A673 (cell line): ENCODE measurements at regions not wholly inside any gene's neighbourhood (a gene's known extent, or its start where the extent isn't known, plus 50 kb on each side); places are given as distances from the start of the nearest gene placed in this dataset.

Source experiments
- BruUV-seq: library from RNA; stranded (reverse); fragments of 400-500 nt; replicated peaks from 2 replicates; lab custom pipeline; 2021; lab: Mats Ljungman, UMichigan
- CTCF ChIA-PET: fragments of 300-600 bp; sonication (Branson Sonifier 250); formaldehyde crosslinking; loops from one replicate; lab custom pipeline; 2022; ENCODE audit warnings: antibody characterized with exemption; lab: Charles Lee
- POLR2A ChIA-PET: fragments of 300-600 bp; sonication (Branson Sonifier 250); formaldehyde crosslinking; loops from one replicate; lab custom pipeline; 2022; ENCODE audit warnings: antibody characterized with exemption; ENCODE audit not compliant: low non-redundant PET; lab: Charles Lee
- DNase-seq: peaks from one replicate; pipeline ENCODE4 v3.0.0-alpha.2; 2015; ENCODE audit warnings: low spot score
- H3K27ac ChIP-seq: fragments of 200-600 bp; sonication (generic); 2 replicates; pipeline ENCODE4 v1.5.1; 2016; ENCODE audit warnings: mixed run types, low read depth, mild to moderate bottlenecking, mixed read lengths, antibody characterized with exemption, low read length; ENCODE audit not compliant: poor library complexity, severe bottlenecking
- H3K27me3 ChIP-seq: fragments of 200-600 bp; sonication (generic); replicated peaks from 2 replicates; pipeline ENCODE4 v1.6.1; 2017; ENCODE audit warnings: mixed run types, low read depth, mild to moderate bottlenecking, mixed read lengths, antibody characterized with exemption, low read length; ENCODE audit not compliant: insufficient read depth, poor library complexity
- H3K36me3 ChIP-seq: fragments of 200-600 bp; sonication (generic); 2 replicates; pipeline ENCODE4 v1.6.1; 2016; ENCODE audit warnings: mixed run types, mild to moderate bottlenecking, mixed read lengths, antibody characterized with exemption, low read length; ENCODE audit not compliant: insufficient read depth, poor library complexity, severe bottlenecking
- H3K4me1 ChIP-seq: fragments of 200-600 bp; sonication (generic); 2 replicates; pipeline ENCODE4 v1.6.1; 2017; ENCODE audit warnings: mixed run types, mild to moderate bottlenecking, mixed read lengths, antibody characterized with exemption, low read length; ENCODE audit not compliant: insufficient read depth, poor library complexity, severe bottlenecking
- H3K4me3 ChIP-seq: fragments of 200-600 bp; sonication (generic); 2 replicates; pipeline ENCODE4 v1.5.1; 2016; ENCODE audit warnings: low read depth, mixed run types, mild to moderate bottlenecking, mixed read lengths, low read length; ENCODE audit not compliant: poor library complexity, severe bottlenecking
- H3K9me3 ChIP-seq: fragments of 200-600 bp; sonication (generic); 2 replicates; pipeline ENCODE4 v1.6.1; 2016; ENCODE audit warnings: mixed run types, low read depth, mild to moderate bottlenecking, mixed read lengths, antibody characterized with exemption, low read length; ENCODE audit not compliant: poor library complexity, severe bottlenecking
- EZH2 ChIP-seq: fragments of 200-600 bp; sonication (generic); IDR thresholded peaks from 2 replicates; pipeline ENCODE4 v1.6.1; 2017; ENCODE audit warnings: borderline replicate concordance, low read depth, mild to moderate bottlenecking, mixed read lengths, antibody characterized with exemption, low read length; ENCODE audit not compliant: poor library complexity, severe bottlenecking
- intact Hi-C: fragments of 100-400 bp; cut with micrococcal nuclease; formaldehyde crosslinking; loops from one replicate; pipeline ENCODE4 v1.10.0; 2022; ENCODE audit not compliant: unreplicated experiment
- TF ChIP-seq, protein P1 (sequence below): fragments of 300-800, 200-600 bp; sonication (generic); conservative IDR thresholded peaks from 2 replicates; pipeline ENCODE4 v1.5.1; 2017; ENCODE audit warnings: low read depth, mild to moderate bottlenecking, antibody characterized with exemption, low read length, moderate library complexity, mixed read lengths

GRCh38 chr14:82239223-82239622 lies 705.6 kb upstream of the SEL1L start:
- TF ChIP-seq, protein P1, sequence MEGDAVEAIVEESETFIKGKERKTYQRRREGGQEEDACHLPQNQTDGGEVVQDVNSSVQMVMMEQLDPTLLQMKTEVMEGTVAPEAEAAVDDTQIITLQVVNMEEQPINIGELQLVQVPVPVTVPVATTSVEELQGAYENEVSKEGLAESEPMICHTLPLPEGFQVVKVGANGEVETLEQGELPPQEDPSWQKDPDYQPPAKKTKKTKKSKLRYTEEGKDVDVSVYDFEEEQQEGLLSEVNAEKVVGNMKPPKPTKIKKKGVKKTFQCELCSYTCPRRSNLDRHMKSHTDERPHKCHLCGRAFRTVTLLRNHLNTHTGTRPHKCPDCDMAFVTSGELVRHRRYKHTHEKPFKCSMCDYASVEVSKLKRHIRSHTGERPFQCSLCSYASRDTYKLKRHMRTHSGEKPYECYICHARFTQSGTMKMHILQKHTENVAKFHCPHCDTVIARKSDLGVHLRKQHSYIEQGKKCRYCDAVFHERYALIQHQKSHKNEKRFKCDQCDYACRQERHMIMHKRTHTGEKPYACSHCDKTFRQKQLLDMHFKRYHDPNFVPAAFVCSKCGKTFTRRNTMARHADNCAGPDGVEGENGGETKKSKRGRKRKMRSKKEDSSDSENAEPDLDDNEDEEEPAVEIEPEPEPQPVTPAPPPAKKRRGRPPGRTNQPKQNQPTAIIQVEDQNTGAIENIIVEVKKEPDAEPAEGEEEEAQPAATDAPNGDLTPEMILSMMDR, result no peak
- no peak for TF ChIP-seq EZH2
- no peaks in the 10 kb centered on the region for H3K27me3 ChIP-seq
- H3K9me3 ChIP-seq, result no peaks in the 10 kb centered on the region
- intact Hi-C loops, result no loop called here
- H3K4me1 ChIP-seq, result no peaks in the 10 kb centered on the region
- ChIA-PET POLR2A (no interaction called here), CTCF (no interaction called here)
- no peaks in the 10 kb centered on the region for H3K36me3 ChIP-seq
- BruUV-seq, result no TSS peak
- DNase-seq, result no peak
- H3K4me3 ChIP-seq, result no peak overlapping the region
- H3K27ac ChIP-seq, result no peak overlapping the region

DNA sequence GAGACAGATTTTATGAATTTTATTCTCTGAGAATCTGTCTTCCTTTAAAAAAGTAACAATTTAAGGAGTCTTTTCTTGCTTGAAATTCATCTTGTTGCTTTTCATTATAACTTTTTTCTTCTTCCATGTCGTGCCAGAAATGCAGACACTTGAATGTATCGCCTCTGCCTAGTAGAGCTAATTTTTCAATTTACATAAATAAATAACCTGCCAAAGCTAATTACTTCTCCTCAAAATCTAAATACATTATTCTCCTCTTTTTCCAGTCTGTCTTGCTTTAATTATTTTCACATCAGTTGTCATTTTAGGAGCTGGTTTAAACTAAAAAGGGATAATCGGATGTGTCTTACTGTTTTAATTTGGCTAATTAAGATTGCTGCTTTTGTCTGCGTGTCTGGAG lies 711.1 kb upstream of the SEL1L start:
- no peak for DNase-seq

GRCh38 chr14:82251494-82251893 lies 717.8 kb upstream of the SEL1L start:
- DNase-seq, result no peak
- Histone ChIP-seq H3K27ac (no peak overlapping the region), H3K36me3 (no peaks in the 10 kb centered on the region), H3K9me3 (peaks cover 5% of the 10 kb centered on the region), H3K4me1 (no peaks in the 10 kb centered on the region), H3K27me3 (no peaks in the 10 kb centered on the region), H3K4me3 (no peak overlapping the region)
- ChIA-PET CTCF (no interaction called here), POLR2A (no interaction called here)
- BruUV-seq, result no TSS peak
- intact Hi-C loops, result no loop called here
- TF ChIP-seq, protein P1, result no peak
- TF ChIP-seq EZH2, result no peak

More for the DNA sequence above, 711.1 kb upstream of the SEL1L start:
- H3K36me3 ChIP-seq, result no peaks in the 10 kb centered on the region
- H3K4me1 ChIP-seq, result no peaks in the 10 kb centered on the region
- ChIA-PET CTCF (no interaction called here), POLR2A (no interaction called here)
- H3K4me3 ChIP-seq, result no peak overlapping the region
- H3K27ac ChIP-seq, result no peak overlapping the region
- intact Hi-C loops, result no loop called here
- TF ChIP-seq EZH2, result no peak
- TF ChIP-seq, protein P1, result no peak
- no TSS peak for BruUV-seq
- H3K27me3 ChIP-seq, result no peaks in the 10 kb centered on the region
- no peaks in the 10 kb centered on the region for H3K9me3 ChIP-seq
